HepG2 (cell line): ENCODE measurements at regions not wholly inside any gene's neighbourhood (a gene's known extent, or its start where the extent isn't known, plus 50 kb on each side); places are given as distances from the start of the nearest gene placed in this dataset.

ENCODE experiments used
- ATAC-seq: fragments of 200-7000 bp; cut with Tn5 transposase; 3 replicates; pipeline ENCODE4 v1.9.1; 2020; ENCODE audit warnings: mild to moderate bottlenecking, moderate library complexity
- BruUV-seq: library from RNA; stranded (reverse); fragments of 400-500 nt; replicated peaks from 2 replicates; lab custom pipeline; 2021; lab: Mats Ljungman, UMichigan
- CTCF ChIA-PET: fragments of 300-600 bp; formaldehyde crosslinking; extraction: SDS; loops from one replicate; lab custom pipeline; 2021; ENCODE audit warnings: low total read pairs, inconsistent platforms, low intra/inter-chr PET ratio; lab: Yijun Ruan, JAX
- POLR2A ChIA-PET: fragments of 350-600 bp; sonication (Branson Sonifier 250); formaldehyde crosslinking; loops from one replicate; lab custom pipeline; 2020; ENCODE audit warnings: antibody characterized with exemption, inconsistent platforms; lab: Yijun Ruan, JAX
- DNase-seq: peaks from one replicate; pipeline ENCODE4 v3.0.0-alpha.2; 2015; ENCODE audit warnings: low spot score
- FAIRE-seq: peaks from 3 replicates; lab custom pipeline; 2011; peaks lifted over from hg19 to GRCh38; lab: Jason Lieb, UNC
- H2AFZ ChIP-seq: one replicate; pipeline ENCODE4 v1.6.1; 2011; ENCODE audit warnings: low read length, inconsistent platforms
- H3K27ac ChIP-seq: fragments of 300-600 bp; 3 replicates; pipeline ENCODE4 v1.8.0; 2011; ENCODE audit warnings: mixed run types, mild to moderate bottlenecking, mixed read lengths, low read length, inconsistent platforms; ENCODE audit not compliant: insufficient read depth; ENCODE audit errors: extremely low read length
- H3K27me3 ChIP-seq, 2 experiments: fragments of 200-600 bp in 1 of 2; 2 replicates in 1 of 2; 3 replicates in 1 of 2; pipeline versions ENCODE4 v1.6.0 to v1.8.0; 2011; ENCODE audit warnings: low read length in 2 of 2, mild to moderate bottlenecking in 2 of 2, moderate library complexity in 2 of 2, inconsistent platforms in 1 of 2; ENCODE audit not compliant: insufficient read depth in 2 of 2, control insufficient read depth in 1 of 2
- H3K36me3 ChIP-seq, 2 experiments: fragments of 200-600 bp in 1 of 2; replicated peaks in 1 of 2; 2 replicates in 1 of 2; 3 replicates in 1 of 2; pipeline versions ENCODE4 v1.5.1 to v1.8.0; 2011; ENCODE audit warnings: low read length in 2 of 2, inconsistent platforms in 1 of 2; ENCODE audit not compliant: insufficient read depth in 2 of 2, control insufficient read depth in 1 of 2
- H3K4me1 ChIP-seq: 2 replicates; pipeline ENCODE4 v1.5.1; 2012; ENCODE audit warnings: low read length, inconsistent platforms; ENCODE audit not compliant: insufficient read depth
- H3K4me2 ChIP-seq: 2 replicates; pipeline ENCODE4 v1.6.0; 2011; ENCODE audit warnings: low read depth, low read length, inconsistent platforms
- H3K4me3 ChIP-seq, 3 experiments: fragments of 200-600 bp in 1 of 3; sonication (generic), shearing (Covaris generic) in 1 of 3; replicated peaks in 1 of 3; 2 replicates each; pipeline ENCODE4 v1.5.1; 2011 to 2016; ENCODE audit warnings: low read length in 3 of 3, inconsistent platforms in 2 of 3, low read depth in 2 of 3, mild to moderate bottlenecking in 2 of 3, control low read depth in 1 of 3, mixed read lengths in 1 of 3; ENCODE audit not compliant: insufficient read depth in 1 of 3
- H3K79me2 ChIP-seq: one replicate; pipeline ENCODE4 v1.6.1; 2011; ENCODE audit warnings: low read length, inconsistent platforms; ENCODE audit not compliant: insufficient read depth
- H3K9ac ChIP-seq: 2 replicates; pipeline ENCODE4 v1.6.0; 2011; ENCODE audit warnings: mild to moderate bottlenecking, low read depth, low read length, inconsistent platforms; ENCODE audit not compliant: insufficient read depth
- H3K9me3 ChIP-seq: 2 replicates; pipeline ENCODE4 v1.5.1; 2012; ENCODE audit warnings: mild to moderate bottlenecking, low read length
- H4K20me1 ChIP-seq: 2 replicates; pipeline ENCODE4 v1.6.0; 2011; ENCODE audit warnings: inconsistent platforms, mild to moderate bottlenecking, low read length, moderate library complexity; ENCODE audit not compliant: insufficient read depth
- IKZF1 ChIP-seq: fragments of 450-650 bp; IDR thresholded peaks from 2 replicates; pipeline ENCODE4 v1.7.1; 2016
- IKZF4 ChIP-seq: sonication (generic); formaldehyde crosslinking; IDR thresholded peaks from 2 replicates; pipeline ENCODE4 v1.5.1; 2020; ENCODE audit warnings: borderline replicate concordance, mild to moderate bottlenecking, low read depth, missing genetic modification reagents; ENCODE audit errors: not compliant biosample characterization
- KLF16 ChIP-seq, 2 experiments: sonication (generic) in 1 of 2; formaldehyde crosslinking in 1 of 2; IDR thresholded peaks; 2 replicates each; pipeline versions ENCODE4 v1.6.1 to v1.8.0; 2016 to 2023; ENCODE audit warnings: missing genetic modification reagents in 2 of 2, missing compliant biosample characterization in 1 of 2
- LBX2 ChIP-seq: sonication (generic); formaldehyde crosslinking; IDR thresholded peaks from 2 replicates; pipeline ENCODE4 v1.5.0; 2020; ENCODE audit warnings: missing genetic modification reagents, mild to moderate bottlenecking, borderline replicate concordance
- RELA ChIP-seq: sonication (generic); formaldehyde crosslinking; IDR thresholded peaks from 2 replicates; pipeline ENCODE4 v1.4.0; 2020; ENCODE audit warnings: missing genetic modification reagents
- RNF2 ChIP-seq: fragments of 450-650 bp; conservative IDR thresholded peaks from 2 replicates; pipeline ENCODE4 v1.6.1; 2016; ENCODE audit warnings: low read depth
- SRSF1 ChIP-seq: fragments of 200-400 bp; formaldehyde crosslinking; optimal IDR thresholded peaks from 2 replicates; pipeline ENCODE3; 2017; ENCODE audit warnings: mild to moderate bottlenecking, low read depth, low read length, moderate library complexity
- SRSF9 ChIP-seq: fragments of 200-400 bp; formaldehyde crosslinking; IDR thresholded peaks from 2 replicates; pipeline ENCODE4 v1.6.1; 2018; ENCODE audit warnings: borderline replicate concordance, mild to moderate bottlenecking, low read depth, low read length; ENCODE audit not compliant: insufficient read depth, poor library complexity, severe bottlenecking
- TOE1 ChIP-seq: sonication (generic); formaldehyde crosslinking; IDR thresholded peaks from 2 replicates; pipeline ENCODE4 v1.4.0; 2020; ENCODE audit warnings: mild to moderate bottlenecking, missing genetic modification reagents
- ZNF138 ChIP-seq: sonication (generic); formaldehyde crosslinking; IDR thresholded peaks from 2 replicates; pipeline ENCODE4 v1.5.0; 2020; ENCODE audit warnings: mild to moderate bottlenecking, low read depth, missing genetic modification reagents
- ZNF430 ChIP-seq: sonication (generic); formaldehyde crosslinking; IDR thresholded peaks from 2 replicates; pipeline ENCODE4 v1.9.0; 2021; ENCODE audit warnings: mild to moderate bottlenecking, missing genetic modification reagents
- ZNF766 ChIP-seq: sonication (generic); formaldehyde crosslinking; IDR thresholded peaks from 2 replicates; pipeline ENCODE4 v1.5.0; 2020; ENCODE audit warnings: missing genetic modification reagents, borderline replicate concordance
- ZNF790 ChIP-seq: sonication (generic); formaldehyde crosslinking; IDR thresholded peaks from 2 replicates; pipeline ENCODE4 v1.8.0; 2022; ENCODE audit warnings: missing genetic modification reagents, mild to moderate bottlenecking, borderline replicate concordance
- in situ Hi-C: cut with HindIII; loops from 2 replicates; pipeline ENCODE4 v1.10.0; 2017; ENCODE audit warnings: low pct_unique_long_range_greater_than_20kb; ENCODE audit not compliant: extremely low pct_ligation_motif_present
- intact Hi-C: fragments of 100-400 bp; cut with micrococcal nuclease; formaldehyde crosslinking; loops from one replicate; pipeline ENCODE4 v1.10.0; 2022; ENCODE audit not compliant: unreplicated experiment

GRCh38 chr12:4979737-4980136 lies 63.9 kb upstream of the KCNA5 start:
- no peaks in the 10 kb centered on the region for H3K79me2 ChIP-seq
- no peaks in the 10 kb centered on the region for H3K9me3 ChIP-seq
- H3K4me3 ChIP-seq, result no peak overlapping the region
- POLR2A ChIA-PET, result no interaction called here
- BruUV-seq, result no TSS peak
- CTCF ChIA-PET, result no interaction called here
- intact Hi-C loops, result no loop called here
- FAIRE-seq (no peak), ATAC-seq (no peak), DNase-seq (no peak)
- H3K36me3 ChIP-seq, result no peaks in the 10 kb centered on the region
- H4K20me1 ChIP-seq, result no peaks in the 10 kb centered on the region
- H3K27me3 ChIP-seq, result peaks cover 0 to 9% of the 10 kb centered on the region in 2 experiments; a peak in 1 of 5 replicates
- no peak overlapping the region for H3K27ac ChIP-seq
- TF ChIP-seq ZNF138 (CRISPR knock-in tag) (no peak), SRSF9 (no peak), SRSF1 (no peak), ZNF430 (no peak), ZNF790 (no peak), KLF16 (CRISPR knock-in tag; IDR thresholded peaks at IDR 0.05) (no peak), LBX2 (no peak), TOE1 (CRISPR knock-in tag) (no peak), RNF2 (no peak), IKZF1 (no peak), IKZF4 (CRISPR knock-in tag) (no peak), ZNF766 (no peak), RELA (CRISPR knock-in tag) (no peak)
- no peak overlapping the region for H3K9ac ChIP-seq
- H3K4me2 ChIP-seq, result no peak overlapping the region
- H2AFZ ChIP-seq, result no peak overlapping the region
- no peaks in the 10 kb centered on the region for H3K4me1 ChIP-seq
- in situ Hi-C loops, result no loop called here
